ENCODE measurements at regions not wholly inside any gene's neighbourhood (a gene's known extent, or its start where the extent isn't known, plus 50 kb on each side); places are given as distances from the start of the nearest gene placed in this dataset.
A peak's percentile ranks its signal among the peaks of the same experiment; 100 is the strongest.

DNA sequence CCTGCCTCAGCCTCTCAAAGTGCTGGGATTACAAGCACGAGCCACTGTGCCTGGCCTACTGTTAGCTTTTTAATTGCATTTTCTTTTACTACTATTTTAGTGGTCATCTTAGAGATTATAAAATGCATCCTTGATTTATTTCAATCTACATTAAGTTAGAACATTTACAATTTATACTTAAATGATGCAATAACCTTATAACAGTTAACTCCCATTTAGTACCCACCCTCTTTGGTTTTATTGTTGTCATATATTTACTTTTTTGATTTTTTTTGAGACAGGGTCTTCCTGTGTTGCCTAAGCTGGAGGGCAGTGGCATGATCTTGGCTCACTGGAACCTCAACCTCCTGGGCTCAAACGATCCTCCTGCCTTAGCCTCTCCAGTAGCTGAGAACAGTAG, 77.3 kb downstream of the PPCDC start:
- peaks cover 3% of the 10 kb centered on the region for H3K4me1 Mint-ChIP-seq (ENCODE audit: low read depth)
- TF ChIP-seq, protein P1, sequence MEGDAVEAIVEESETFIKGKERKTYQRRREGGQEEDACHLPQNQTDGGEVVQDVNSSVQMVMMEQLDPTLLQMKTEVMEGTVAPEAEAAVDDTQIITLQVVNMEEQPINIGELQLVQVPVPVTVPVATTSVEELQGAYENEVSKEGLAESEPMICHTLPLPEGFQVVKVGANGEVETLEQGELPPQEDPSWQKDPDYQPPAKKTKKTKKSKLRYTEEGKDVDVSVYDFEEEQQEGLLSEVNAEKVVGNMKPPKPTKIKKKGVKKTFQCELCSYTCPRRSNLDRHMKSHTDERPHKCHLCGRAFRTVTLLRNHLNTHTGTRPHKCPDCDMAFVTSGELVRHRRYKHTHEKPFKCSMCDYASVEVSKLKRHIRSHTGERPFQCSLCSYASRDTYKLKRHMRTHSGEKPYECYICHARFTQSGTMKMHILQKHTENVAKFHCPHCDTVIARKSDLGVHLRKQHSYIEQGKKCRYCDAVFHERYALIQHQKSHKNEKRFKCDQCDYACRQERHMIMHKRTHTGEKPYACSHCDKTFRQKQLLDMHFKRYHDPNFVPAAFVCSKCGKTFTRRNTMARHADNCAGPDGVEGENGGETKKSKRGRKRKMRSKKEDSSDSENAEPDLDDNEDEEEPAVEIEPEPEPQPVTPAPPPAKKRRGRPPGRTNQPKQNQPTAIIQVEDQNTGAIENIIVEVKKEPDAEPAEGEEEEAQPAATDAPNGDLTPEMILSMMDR (IDR thresholded peaks at IDR 0.05; ENCODE audit: unreplicated experiment), result no peak
- no peak for DNase-seq (ENCODE audit: low spot score, unreplicated experiment)
- H3K27ac Mint-ChIP-seq, result no peak overlapping the region
- H3K9me3 Mint-ChIP-seq (ENCODE audit: low read depth), result no peaks in the 10 kb centered on the region
- H3K27me3 Mint-ChIP-seq, result no peaks in the 10 kb centered on the region
- H3K36me3 Mint-ChIP-seq (ENCODE audit: insufficient read depth), result no peaks in the 10 kb centered on the region
- no peak overlapping the region for H3K4me3 Mint-ChIP-seq (ENCODE audit: low read depth)

DNA sequence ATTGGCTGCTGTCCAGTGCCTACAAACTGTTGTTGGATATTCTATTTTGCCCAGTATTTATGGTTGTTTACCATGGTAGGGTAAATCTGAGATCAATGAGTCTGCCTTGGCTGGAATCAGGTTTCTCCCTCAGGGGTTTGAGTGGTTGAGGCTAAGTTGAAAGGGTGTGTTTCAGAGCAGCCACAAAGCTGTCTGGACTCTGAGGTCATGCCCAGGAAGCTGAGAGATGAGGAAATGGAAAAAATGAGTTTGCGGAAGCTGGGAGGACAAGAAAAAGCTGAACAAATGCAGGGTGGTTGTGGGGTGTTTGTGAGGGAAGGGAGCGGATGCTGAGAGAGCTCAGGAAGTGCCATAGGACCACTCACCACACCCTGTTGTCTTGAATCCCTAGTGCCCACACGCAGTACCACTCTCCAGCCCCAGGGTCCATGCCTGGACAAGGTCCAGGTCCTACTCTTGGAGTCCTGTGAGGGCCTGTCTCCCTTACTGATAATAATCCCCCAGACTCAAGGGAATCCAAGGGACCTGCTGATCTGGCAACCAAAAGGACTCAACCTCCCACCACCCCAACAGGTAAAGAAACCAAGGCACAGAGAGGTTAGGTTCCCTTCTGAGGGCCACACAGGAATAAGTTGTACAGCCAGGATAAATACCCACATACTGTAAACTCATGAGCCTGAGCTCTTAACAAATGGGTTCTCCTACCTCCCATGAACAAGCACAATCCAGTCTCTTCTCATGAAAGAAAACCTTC, 81.6 kb downstream of the PPCDC start:
- H3K27ac Mint-ChIP-seq, result peak overlapping the region; percentile 56

DNA sequence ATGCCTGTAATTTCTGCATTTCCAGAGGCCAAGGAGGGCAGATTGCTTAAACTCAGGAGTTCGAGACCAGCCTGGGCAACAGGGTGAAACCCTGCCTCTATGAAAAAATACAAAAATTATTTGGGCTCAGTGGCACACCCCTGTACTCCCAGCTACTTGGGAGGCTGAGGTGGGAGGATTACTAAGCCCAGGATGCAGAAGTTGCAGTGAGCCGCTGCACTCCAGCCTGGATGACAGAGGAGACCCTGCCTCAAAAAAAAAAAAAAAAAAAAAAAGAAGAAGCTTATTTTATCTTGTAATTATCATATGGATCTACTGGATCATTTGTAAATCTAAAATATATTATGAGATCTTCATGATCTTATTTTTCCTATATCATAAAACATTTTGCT, 84.1 kb downstream of the PPCDC start:
- H3K27ac Mint-ChIP-seq, result no peak overlapping the region
- peaks cover 6% of the 10 kb centered on the region for H3K4me1 Mint-ChIP-seq (ENCODE audit: low read depth)
- no peaks in the 10 kb centered on the region for H3K9me3 Mint-ChIP-seq (ENCODE audit: low read depth)
- DNase-seq (ENCODE audit: low spot score, unreplicated experiment), result no peak
- H3K27me3 Mint-ChIP-seq, result no peaks in the 10 kb centered on the region
- TF ChIP-seq, protein P1 (IDR thresholded peaks at IDR 0.05; ENCODE audit: unreplicated experiment), result no peak
- H3K36me3 Mint-ChIP-seq (ENCODE audit: insufficient read depth), result no peaks in the 10 kb centered on the region
- H3K4me3 Mint-ChIP-seq (ENCODE audit: low read depth), result no peak overlapping the region

More for the DNA sequence above, 81.6 kb downstream of the PPCDC start:
- DNase-seq (ENCODE audit: low spot score, unreplicated experiment), result no peak
- Mint-ChIP-seq H3K9me3 (ENCODE audit: low read depth) (no peaks in the 10 kb centered on the region), H3K27me3 (no peaks in the 10 kb centered on the region), H3K4me3 (ENCODE audit: low read depth) (no peak overlapping the region), H3K36me3 (ENCODE audit: insufficient read depth) (no peaks in the 10 kb centered on the region), H3K4me1 (ENCODE audit: low read depth) (peaks cover 3% of the 10 kb centered on the region)
- TF ChIP-seq, protein P1 (IDR thresholded peaks at IDR 0.05; ENCODE audit: unreplicated experiment), result no peak

DNA sequence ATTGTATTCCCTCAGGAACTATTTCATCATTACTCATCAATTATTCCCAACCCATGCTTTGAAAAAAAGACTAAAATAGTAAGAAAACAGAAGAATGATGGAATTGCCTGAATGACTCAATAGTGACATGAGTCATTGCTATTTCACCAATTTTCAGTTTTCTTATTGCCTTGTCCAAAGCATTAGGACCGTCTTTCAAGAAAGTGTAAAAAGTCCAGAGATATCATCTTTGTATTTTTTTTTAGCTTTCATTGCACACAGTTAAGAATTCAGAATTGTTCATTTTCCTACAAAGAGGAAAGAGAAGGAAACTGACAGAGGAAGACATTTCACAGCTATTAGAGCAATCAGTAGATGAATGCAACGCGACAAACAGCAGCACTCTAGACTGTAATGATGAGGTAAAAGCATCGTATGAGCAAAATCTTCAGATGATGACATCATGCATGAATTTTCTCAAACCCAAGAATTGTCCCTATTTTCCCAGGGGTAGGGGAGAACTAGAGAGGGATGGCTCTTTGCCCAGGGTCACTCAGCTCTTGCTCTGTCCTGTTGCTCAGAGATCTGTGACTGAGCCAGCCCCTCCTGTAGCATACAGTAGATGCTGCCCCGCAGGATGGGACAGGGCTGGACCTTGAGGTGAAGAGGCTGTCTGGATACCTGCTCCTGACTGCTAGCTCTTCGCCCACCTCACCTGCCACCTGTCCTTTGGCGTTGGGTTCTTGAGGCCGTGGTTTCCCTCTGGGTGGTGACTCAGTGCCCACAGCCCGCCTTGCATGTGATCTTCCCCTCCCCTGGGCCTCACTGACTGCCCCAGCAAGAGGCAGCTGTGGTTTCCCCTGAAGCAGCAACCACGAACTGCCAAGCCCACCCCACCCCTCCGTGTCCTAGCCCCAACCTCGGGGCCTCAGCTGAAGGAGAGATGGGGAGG, 84.8 kb downstream of the PPCDC start:
- Mint-ChIP-seq H3K9me3 (ENCODE audit: low read depth) (peaks cover 6% of the 10 kb centered on the region), H3K4me3 (ENCODE audit: low read depth) (no peak overlapping the region), H3K27me3 (no peaks in the 10 kb centered on the region), H3K27ac (no peak overlapping the region), H3K36me3 (ENCODE audit: insufficient read depth) (no peaks in the 10 kb centered on the region), H3K4me1 (ENCODE audit: low read depth) (peaks cover 11% of the 10 kb centered on the region)
- no peak for DNase-seq (ENCODE audit: low spot score, unreplicated experiment)
- TF ChIP-seq, protein P1 (IDR thresholded peaks at IDR 0.05; ENCODE audit: unreplicated experiment), result no peak

DNA sequence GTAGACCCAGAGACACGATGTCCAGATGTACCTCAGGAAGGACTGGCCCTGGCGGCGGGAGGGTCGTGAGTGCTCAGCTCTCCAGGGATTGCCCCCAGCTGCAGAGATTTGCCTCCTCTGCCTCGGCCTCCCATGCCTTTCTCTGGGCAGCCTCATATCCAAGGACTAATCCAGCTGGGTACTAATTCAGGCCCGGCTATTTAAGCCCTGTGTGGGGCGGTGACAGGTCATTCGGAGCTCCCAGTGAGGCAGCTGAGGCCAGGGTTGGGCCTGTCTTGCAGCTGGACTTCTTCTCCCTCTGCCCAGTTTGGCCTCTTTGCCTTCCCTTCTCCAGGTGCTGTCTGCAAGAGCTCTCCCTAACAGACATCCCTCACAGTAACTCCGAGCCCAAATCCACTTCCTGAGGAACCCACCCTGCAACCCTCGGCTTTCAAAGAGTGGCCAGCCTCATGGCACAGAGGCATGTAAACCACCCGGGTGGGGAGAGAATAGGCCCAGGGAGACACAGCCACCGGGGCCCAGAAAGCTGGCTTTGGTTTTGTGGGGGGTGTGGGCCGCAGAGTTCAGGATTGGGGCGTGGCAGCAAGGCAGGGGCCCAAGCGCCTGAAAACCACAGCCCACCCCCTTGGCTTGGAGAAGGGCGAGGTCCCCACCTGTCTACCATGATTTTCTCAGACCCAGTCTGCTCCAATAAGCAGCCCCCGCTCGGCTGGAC, 85.8 kb downstream of the PPCDC start:
- H3K27ac Mint-ChIP-seq, result no peak overlapping the region
- no peaks in the 10 kb centered on the region for H3K27me3 Mint-ChIP-seq
- no peak for DNase-seq (ENCODE audit: low spot score, unreplicated experiment)
- TF ChIP-seq, protein P1 (IDR thresholded peaks at IDR 0.05; ENCODE audit: unreplicated experiment), result no peak
- H3K36me3 Mint-ChIP-seq (ENCODE audit: insufficient read depth), result peaks cover under 1% of the 10 kb centered on the region
- no peak overlapping the region for H3K4me3 Mint-ChIP-seq (ENCODE audit: low read depth)
- H3K9me3 Mint-ChIP-seq (ENCODE audit: low read depth), result peaks cover 9% of the 10 kb centered on the region
- H3K4me1 Mint-ChIP-seq (ENCODE audit: low read depth), result peaks cover 11% of the 10 kb centered on the region

Data from progenitor cell of endocrine pancreas (in vitro differentiated cells).